ENCODE measurements at regions not wholly inside any gene's neighbourhood (a gene's known extent, or its start where the extent isn't known, plus 50 kb on each side); places are given as distances from the start of the nearest gene placed in this dataset.

DNA sequence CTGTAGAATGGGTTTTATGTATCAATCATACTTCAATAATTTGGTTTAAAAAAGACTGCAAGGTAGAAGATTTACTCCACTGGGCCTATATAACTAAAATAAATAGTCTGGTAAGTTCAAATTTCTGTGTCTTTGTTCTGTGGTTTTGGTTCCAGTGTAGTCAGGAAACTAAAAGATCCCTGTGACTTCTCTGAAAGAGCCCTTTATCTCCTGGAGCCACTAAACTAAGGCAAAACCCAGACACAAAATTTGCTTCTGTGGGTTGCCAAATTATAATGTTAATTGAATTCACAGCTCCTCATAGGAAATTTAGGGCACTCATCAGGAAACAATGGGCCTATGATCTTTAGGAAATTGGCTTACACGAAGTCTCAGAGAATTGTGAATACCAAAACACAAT lies 1038.4 kb downstream of the GALC start:
- H3K36me3 Mint-ChIP-seq (ENCODE audit: low read depth): no peaks in the 10 kb centered on the region
- no peak for DNase-seq
- H3K27ac Mint-ChIP-seq: no peak overlapping the region
- ChIA-PET POLR2A (no interaction called here), CTCF (no interaction called here)
- H3K9me3 Mint-ChIP-seq: no peaks in the 10 kb centered on the region
- H3K4me1 Mint-ChIP-seq: no peaks in the 10 kb centered on the region
- H3K27me3 Mint-ChIP-seq: no peaks in the 10 kb centered on the region
- no peak overlapping the region for H3K4me3 Mint-ChIP-seq

DNA sequence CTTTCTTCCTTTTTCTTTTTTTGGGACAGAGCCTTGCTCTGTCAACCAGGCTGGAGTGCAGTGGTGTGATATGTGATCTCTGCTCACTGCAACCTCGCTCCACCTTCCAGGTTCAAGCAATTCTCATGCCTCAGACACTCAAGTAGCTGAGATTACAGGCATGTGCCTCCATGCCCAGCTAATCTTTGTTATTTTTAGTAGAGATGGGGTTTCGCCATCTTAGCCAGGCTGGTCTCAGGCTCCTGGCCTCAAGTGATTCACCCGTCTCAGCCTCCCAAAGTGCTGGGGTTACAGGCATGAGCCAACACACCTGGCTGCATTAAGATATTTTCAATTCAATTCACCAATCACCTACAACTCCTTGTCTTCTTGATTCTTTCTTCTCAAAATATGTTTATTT lies 1046.5 kb downstream of the GALC start:
- Mint-ChIP-seq H3K27me3 (no peaks in the 10 kb centered on the region), H3K4me1 (no peaks in the 10 kb centered on the region), H3K9me3 (no peaks in the 10 kb centered on the region), H3K27ac (no peak overlapping the region), H3K36me3 (ENCODE audit: low read depth) (no peaks in the 10 kb centered on the region), H3K4me3 (no peak overlapping the region)
- CTCF ChIA-PET: no interaction called here
- POLR2A ChIA-PET: no interaction called here
- DNase-seq: no peak

DNA sequence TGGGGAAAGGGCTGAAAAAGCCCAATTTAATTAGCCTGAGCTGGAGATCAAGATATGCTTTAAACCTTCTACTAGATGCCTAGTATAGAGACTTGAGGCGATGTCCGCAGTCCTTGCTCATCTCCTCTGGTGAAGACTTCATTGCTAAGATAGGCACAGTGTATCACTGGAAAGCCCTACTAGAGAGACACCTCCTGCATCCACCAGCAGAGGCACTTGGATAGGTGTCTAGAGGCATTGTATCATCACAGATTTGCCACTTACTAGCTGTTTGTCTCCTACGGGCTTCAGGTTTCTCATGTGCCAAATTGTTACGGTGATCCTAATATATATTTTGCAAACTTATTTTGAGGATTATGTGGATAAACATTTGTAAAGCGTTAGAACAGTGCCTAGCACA lies 1048.5 kb downstream of the GALC start:
- no peak overlapping the region for H3K4me3 Mint-ChIP-seq
- no peaks in the 10 kb centered on the region for H3K27me3 Mint-ChIP-seq
- CTCF ChIA-PET: no interaction called here
- no peak for DNase-seq
- H3K9me3 Mint-ChIP-seq: no peaks in the 10 kb centered on the region
- H3K4me1 Mint-ChIP-seq: no peaks in the 10 kb centered on the region
- no peaks in the 10 kb centered on the region for H3K36me3 Mint-ChIP-seq (ENCODE audit: low read depth)
- H3K27ac Mint-ChIP-seq: no peak overlapping the region
- POLR2A ChIA-PET: no interaction called here

DNA sequence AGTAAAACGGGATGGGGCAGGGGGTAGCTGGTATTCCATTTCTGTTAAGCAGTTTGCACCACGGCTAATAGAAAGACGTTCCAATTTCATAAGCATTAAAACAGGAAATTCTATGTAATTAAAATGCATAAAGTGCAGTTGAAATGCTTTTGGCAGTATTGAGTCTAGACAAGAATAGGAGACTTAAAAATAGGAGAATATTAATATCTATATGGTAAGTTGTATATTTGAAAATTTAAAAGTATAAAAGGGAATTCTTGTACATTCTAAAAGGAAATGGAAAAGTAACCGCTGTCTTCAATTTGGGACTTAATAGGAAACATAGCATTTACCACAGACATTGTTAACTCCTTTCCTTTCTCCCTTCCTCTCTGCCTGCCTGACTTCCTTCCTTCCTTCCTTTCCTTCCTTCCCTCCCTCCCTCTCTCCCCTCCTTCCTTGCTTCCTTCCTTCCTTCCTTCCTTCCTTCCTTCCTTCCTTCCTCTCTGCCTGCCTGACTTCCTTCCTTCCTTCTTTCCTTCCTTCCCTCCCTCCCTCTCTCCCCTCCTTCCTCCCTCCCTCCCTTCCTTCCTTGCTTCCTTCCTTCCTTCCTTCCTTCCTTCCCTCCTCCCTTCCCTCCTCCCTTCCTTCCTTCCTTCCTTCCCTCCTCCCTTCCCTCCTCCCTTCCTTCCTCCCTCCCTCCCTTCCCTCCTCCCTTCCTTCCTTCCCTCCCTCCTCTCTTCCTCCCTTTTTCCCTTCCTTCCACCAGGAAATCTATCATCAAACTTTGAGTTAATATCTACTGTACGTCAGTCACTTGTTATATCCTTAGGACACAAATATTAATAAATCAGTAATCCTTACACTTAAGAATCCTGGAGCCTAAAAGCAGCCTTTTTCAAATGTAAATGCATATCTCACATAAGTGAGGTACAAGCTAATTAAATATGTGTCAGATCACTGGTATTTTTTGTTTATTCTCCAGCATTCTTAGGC lies 1049.3 kb downstream of the GALC start:
- H3K27me3 Mint-ChIP-seq: no peaks in the 10 kb centered on the region
- CTCF ChIA-PET: no interaction called here
- H3K4me1 Mint-ChIP-seq: no peaks in the 10 kb centered on the region
- no peak for DNase-seq
- no peaks in the 10 kb centered on the region for H3K36me3 Mint-ChIP-seq (ENCODE audit: low read depth)
- H3K27ac Mint-ChIP-seq: no peak overlapping the region
- no peak overlapping the region for H3K4me3 Mint-ChIP-seq
- no peaks in the 10 kb centered on the region for H3K9me3 Mint-ChIP-seq
- POLR2A ChIA-PET: no interaction called here

DNA sequence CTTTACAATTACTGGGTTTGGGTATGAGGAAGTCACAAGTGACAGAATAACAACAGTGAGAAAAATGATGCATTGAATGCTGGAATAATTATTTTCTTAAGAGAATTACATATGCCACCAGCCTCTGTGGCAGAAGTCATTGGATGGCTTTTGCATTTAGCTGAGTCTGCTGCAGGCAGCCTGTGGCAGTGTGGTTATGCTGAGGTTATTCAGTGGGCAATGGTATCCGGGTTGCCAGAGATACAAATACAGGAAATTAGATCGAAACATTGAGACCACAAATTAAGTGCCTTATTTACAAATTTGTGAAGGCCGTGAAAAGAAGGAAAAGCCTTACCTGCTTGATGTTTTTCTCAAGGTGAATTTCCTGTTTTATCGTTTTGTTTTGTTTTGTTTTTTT lies 1050.0 kb downstream of the GALC start:
- no peak for DNase-seq
- H3K36me3 Mint-ChIP-seq (ENCODE audit: low read depth): no peaks in the 10 kb centered on the region
- no peaks in the 10 kb centered on the region for H3K9me3 Mint-ChIP-seq
- H3K27me3 Mint-ChIP-seq: no peaks in the 10 kb centered on the region
- POLR2A ChIA-PET: no interaction called here
- H3K4me1 Mint-ChIP-seq: no peaks in the 10 kb centered on the region
- no peak overlapping the region for H3K4me3 Mint-ChIP-seq
- CTCF ChIA-PET: no interaction called here
- no peak overlapping the region for H3K27ac Mint-ChIP-seq

DNA sequence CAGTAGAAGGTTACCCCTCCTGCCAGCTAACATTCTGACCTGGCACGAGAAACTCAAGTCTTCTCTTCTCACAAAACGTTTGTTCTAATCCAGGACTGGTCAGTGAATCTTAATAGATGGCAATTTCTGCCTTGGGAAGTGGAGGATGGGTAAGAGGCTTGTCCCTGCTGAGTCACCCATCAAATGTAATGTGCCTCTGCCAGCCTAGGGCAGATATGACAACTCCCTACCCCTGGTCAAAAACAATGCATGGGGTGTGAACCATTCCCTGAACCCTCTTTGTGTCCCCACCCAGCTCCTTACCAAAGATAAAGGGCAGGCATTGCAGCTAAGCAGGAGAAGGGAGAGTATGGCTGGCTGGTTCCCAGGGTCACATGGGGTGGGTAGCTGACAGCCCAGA lies 1052.9 kb downstream of the GALC start:
- Mint-ChIP-seq H3K9me3 (no peaks in the 10 kb centered on the region), H3K27ac (no peak overlapping the region), H3K27me3 (no peaks in the 10 kb centered on the region), H3K4me3 (no peak overlapping the region), H3K4me1 (no peaks in the 10 kb centered on the region), H3K36me3 (ENCODE audit: low read depth) (no peaks in the 10 kb centered on the region)
- CTCF ChIA-PET: no interaction called here
- DNase-seq: no peak
- POLR2A ChIA-PET: no interaction called here

DNA sequence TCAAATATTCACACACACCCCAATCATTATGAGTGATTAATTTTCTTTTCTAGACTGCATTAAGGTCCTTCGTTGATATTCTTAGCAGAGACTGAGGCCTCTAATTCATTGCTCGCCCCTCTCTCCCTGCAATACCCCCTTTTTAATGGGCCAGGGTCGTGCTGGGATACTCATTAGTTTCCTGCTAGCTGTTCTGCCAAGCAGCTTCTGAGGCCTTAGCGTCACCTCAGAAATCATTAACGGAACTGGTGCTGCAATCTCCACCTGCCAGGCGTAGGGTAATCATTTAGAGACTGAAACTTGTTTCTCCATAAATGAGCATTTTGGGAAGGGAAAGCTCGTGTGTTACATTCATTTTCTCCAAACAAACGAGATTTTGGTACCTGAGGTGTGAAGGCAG lies 1054.7 kb downstream of the GALC start:
- CTCF ChIA-PET: no interaction called here
- Mint-ChIP-seq H3K27ac (no peak overlapping the region), H3K9me3 (no peaks in the 10 kb centered on the region), H3K36me3 (ENCODE audit: low read depth) (no peaks in the 10 kb centered on the region), H3K4me3 (no peak overlapping the region), H3K27me3 (no peaks in the 10 kb centered on the region), H3K4me1 (no peaks in the 10 kb centered on the region)
- DNase-seq: no peak
- POLR2A ChIA-PET: no interaction called here

DNA sequence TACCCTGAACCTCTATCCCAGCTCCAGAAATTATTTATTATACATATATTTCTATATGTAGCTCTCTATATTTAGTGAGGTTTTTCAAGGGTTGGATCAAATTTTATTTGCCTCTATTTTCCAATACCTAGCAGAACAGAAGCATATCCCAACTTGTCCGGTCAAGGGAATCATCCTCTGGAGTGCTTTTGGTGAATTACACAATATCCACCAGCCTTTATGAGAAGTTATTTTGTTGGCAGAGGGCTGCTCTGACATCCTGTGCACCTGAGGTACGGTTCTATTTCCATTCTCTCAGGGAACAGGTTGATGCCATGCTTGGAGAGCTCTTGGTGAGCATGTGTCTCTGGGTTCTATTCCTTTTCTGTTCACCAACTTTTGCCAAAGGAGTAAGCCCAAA lies 1056.4 kb downstream of the GALC start:
- Mint-ChIP-seq H3K4me3 (no peak overlapping the region), H3K27me3 (no peaks in the 10 kb centered on the region), H3K9me3 (no peaks in the 10 kb centered on the region), H3K36me3 (ENCODE audit: low read depth) (no peaks in the 10 kb centered on the region), H3K4me1 (no peaks in the 10 kb centered on the region), H3K27ac (no peak overlapping the region)
- CTCF ChIA-PET: no interaction called here
- no peak for DNase-seq
- POLR2A ChIA-PET: no interaction called here

DNA sequence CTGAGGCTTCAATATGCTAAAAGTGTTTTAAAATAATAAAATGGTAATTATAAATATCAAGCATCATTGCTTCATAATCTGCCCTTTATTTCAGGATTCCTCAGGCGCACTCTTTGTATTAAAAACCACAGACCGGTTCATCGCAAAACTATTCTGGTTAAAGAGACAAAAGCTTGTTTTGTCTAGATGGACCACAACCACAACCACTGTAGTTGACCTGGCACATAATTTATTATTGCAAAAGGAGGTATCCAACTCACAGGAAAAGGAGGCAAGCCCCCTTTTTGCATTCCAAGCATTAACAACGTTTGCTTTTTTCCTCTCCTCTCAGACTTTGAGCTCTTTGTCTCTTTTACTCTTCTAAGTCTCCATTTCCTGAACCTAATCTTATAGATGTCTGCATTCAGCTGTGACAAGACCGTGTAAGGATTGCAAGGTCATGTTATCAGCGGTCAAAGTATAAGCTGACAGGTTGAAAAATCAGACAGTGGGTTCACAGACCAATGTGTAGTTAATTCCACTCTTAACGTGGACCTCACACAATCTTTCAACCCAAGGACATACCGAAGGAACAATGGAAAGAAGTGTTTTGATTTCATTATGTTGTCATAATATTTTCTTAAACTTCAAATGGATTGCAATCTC lies 1057.6 kb downstream of the GALC start:
- DNase-seq: no peak
- no peak overlapping the region for H3K27ac Mint-ChIP-seq
- ChIA-PET CTCF (no interaction called here), POLR2A (no interaction called here)
- H3K9me3 Mint-ChIP-seq: no peaks in the 10 kb centered on the region
- H3K4me1 Mint-ChIP-seq: no peaks in the 10 kb centered on the region
- no peaks in the 10 kb centered on the region for H3K36me3 Mint-ChIP-seq (ENCODE audit: low read depth)
- no peaks in the 10 kb centered on the region for H3K27me3 Mint-ChIP-seq
- H3K4me3 Mint-ChIP-seq: no peak overlapping the region

DNA sequence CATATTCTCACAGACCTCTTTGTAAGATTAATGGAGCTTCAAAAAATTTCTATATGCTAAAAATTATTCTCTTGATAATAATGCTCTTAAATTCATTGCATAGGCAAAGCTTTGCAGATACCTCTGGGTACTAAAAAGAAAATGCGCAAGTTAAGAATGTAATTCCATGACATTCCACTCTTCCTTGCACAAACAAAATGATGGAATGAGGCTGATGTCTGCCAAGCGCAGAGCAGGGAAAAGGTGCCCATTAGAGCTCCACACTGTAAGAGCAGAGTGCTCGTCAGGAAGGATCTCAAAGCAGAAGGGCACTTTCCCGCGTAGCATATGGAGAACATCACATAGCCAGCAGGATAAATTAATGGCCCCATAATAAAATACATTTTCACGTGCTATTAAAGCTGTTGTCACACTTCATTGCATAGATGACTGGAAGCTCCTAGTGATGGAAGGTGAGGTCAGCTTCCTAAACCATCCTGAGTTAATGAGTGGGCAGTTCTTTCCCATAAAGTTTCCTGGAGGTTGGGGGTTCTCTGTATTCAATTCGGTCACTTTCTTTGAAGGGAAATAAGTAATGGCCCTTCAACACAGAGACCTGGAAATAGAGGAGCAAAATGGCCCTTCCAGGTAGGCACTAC lies 1058.9 kb downstream of the GALC start:
- CTCF ChIA-PET: no interaction called here
- DNase-seq: no peak
- Mint-ChIP-seq H3K27ac (no peak overlapping the region), H3K4me3 (no peak overlapping the region), H3K4me1 (no peaks in the 10 kb centered on the region), H3K36me3 (ENCODE audit: low read depth) (no peaks in the 10 kb centered on the region), H3K27me3 (no peaks in the 10 kb centered on the region), H3K9me3 (no peaks in the 10 kb centered on the region)
- POLR2A ChIA-PET: no interaction called here

DNA sequence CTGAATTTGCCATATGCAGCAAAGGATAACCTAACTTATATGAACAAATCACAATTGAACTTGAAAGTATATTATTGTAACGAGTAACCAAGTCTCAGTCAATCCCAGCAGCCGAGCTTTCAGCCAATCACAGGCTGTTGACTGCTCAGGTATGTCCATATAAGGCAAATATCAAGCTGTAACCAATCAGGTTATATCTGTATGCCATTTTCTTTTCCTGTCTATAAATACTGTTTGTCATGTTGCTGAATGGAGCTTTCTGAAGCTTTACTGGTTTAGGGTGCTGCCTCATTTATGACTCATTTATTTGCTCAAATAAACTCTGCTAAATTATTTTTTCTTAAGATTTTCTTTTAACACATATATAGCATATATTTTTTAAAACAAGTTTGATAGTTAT lies 1059.5 kb downstream of the GALC start:
- CTCF ChIA-PET: no interaction called here
- H3K36me3 Mint-ChIP-seq (ENCODE audit: low read depth): no peaks in the 10 kb centered on the region
- H3K27ac Mint-ChIP-seq: no peak overlapping the region
- no peak for DNase-seq
- no peak overlapping the region for H3K4me3 Mint-ChIP-seq
- no peaks in the 10 kb centered on the region for H3K27me3 Mint-ChIP-seq
- POLR2A ChIA-PET: no interaction called here
- H3K4me1 Mint-ChIP-seq: no peaks in the 10 kb centered on the region
- no peaks in the 10 kb centered on the region for H3K9me3 Mint-ChIP-seq

DNA sequence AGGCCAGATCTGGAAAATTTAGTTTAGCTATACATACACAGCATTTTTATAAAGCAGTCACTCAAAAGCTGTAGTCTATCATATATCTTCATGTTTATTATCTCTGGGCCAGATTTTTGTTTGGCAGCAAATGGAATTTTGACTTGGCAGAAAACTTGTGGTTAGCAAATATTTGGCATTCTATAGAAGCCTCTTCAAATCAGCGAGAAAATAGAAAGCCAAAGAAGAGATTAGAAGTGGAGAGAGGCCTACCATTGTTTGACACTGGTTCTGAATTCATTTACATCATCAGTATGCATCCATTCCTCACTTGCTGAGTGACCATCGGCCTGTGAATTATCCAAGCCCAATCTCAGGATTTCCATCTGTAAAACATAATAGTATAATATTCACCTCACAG lies 1077.6 kb downstream of the GALC start:
- no peaks in the 10 kb centered on the region for H3K9me3 Mint-ChIP-seq

DNA sequence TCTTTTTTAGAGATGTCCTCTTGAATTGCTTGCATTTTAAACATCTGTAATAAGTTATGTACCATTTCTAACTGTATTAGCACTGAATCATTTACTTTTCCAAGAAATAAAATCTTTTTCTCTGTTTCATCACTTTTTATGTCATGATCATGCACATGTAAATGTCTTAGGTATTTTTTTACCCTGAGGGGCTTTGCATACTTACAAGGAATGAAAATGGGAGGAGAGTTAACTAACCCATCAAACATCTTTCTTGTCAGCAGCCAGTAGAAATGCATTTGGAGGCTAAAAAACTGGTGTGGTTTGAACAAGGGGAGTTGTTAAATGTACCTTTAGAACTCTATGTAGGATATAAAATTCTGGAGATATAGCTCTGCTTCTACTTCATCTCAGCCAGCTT lies 1080.3 kb downstream of the GALC start:
- Mint-ChIP-seq H3K36me3 (ENCODE audit: low read depth) (no peaks in the 10 kb centered on the region), H3K4me3 (no peak overlapping the region), H3K4me1 (no peaks in the 10 kb centered on the region), H3K9me3 (no peaks in the 10 kb centered on the region), H3K27ac (no peak overlapping the region), H3K27me3 (no peaks in the 10 kb centered on the region)
- DNase-seq: no peak
- ChIA-PET CTCF (no interaction called here), POLR2A (no interaction called here)

More for the DNA sequence above, 1077.6 kb downstream of the GALC start:
- H3K36me3 Mint-ChIP-seq (ENCODE audit: low read depth): no peaks in the 10 kb centered on the region
- no peak overlapping the region for H3K27ac Mint-ChIP-seq
- POLR2A ChIA-PET: no interaction called here
- H3K4me1 Mint-ChIP-seq: no peaks in the 10 kb centered on the region
- CTCF ChIA-PET: no interaction called here
- no peaks in the 10 kb centered on the region for H3K27me3 Mint-ChIP-seq
- H3K4me3 Mint-ChIP-seq: no peak overlapping the region
- no peak for DNase-seq

DNA sequence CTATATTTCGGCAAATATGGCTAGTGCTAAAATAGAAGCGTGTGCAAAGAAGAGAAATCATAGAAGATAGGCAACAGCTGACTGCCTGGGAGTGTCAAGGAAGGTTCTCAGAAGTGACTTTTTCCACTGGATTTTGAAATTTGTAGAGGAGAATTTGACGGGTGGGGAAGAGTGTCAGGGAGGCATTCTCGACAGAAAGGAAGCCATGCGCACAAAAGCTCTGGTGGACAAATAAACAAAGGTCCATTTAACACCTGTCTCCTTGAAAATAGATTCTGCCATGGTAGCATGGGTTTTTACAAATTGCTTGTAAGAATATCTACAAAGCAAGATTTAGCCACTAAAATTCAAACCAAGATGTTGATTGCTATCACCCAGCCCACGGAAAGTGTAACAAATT lies 1081.5 kb downstream of the GALC start:
- no peak for DNase-seq
- Mint-ChIP-seq H3K4me1 (no peaks in the 10 kb centered on the region), H3K4me3 (no peak overlapping the region), H3K9me3 (no peaks in the 10 kb centered on the region), H3K36me3 (ENCODE audit: low read depth) (no peaks in the 10 kb centered on the region), H3K27me3 (no peaks in the 10 kb centered on the region), H3K27ac (no peak overlapping the region)
- CTCF ChIA-PET: no interaction called here
- POLR2A ChIA-PET: no interaction called here
